ENCODE measurements at regions not wholly inside any gene's neighbourhood (a gene's known extent, or its start where the extent isn't known, plus 50 kb on each side); places are given as distances from the start of the nearest gene placed in this dataset.

DNA sequence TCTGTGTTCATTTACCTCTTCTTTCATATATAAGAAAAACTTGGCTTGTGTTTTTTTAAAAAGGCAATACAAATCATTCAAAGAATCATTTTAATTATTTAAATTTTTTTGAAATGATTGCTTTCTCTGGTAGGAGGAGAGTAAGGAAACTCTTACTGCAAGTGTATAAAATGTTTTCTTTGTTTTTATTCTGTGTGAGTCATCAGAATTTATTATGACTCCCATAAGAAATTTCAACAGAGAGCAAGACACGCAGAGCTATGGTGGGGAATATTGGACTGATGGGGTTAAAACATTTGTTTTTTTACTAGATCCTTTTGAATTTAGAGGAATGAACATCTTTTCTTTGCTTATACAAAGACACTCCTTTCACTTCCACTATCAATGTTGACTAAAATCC is 119.1 kb upstream of the ATXN7L3B start:
- no peak for DNase-seq

DNA sequence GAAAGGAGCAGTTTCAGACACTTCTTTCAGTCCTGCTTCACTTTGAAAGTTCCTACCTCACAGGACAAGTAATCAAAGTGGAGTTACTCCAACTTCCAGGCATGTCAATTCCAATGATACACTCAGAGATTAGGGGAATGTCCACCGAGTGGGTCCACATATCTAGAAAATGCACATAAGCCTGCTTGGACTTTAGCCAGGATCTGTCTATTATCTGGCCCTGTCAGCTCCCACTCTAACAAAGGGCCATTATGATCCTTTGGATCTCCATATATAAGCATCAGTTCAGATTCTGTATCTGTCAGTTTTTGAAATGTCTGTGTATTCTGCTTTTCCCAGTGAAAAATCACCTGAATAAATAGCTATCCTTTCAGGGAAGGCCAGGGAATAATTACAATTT is 112.9 kb upstream of the ATXN7L3B start:
- no peak for DNase-seq

DNA sequence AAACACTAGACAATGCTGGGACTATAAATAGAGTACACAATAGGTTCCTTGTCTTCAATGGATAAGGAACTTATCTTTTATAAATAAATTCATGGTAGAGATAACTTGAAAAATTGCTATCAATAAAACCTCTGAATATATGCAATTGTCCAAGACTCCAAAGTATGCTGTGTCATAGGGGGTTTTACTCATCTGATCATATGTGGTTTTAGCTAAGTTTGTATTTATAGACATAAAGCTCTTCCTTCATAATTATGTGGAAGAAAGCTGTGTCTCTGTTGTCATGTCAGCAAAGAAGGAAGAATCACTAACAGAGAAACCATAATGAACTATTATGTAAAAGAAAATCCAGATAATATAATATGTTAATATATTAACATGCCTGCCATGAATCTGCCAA is 111.5 kb upstream of the ATXN7L3B start:
- no peak for DNase-seq

DNA sequence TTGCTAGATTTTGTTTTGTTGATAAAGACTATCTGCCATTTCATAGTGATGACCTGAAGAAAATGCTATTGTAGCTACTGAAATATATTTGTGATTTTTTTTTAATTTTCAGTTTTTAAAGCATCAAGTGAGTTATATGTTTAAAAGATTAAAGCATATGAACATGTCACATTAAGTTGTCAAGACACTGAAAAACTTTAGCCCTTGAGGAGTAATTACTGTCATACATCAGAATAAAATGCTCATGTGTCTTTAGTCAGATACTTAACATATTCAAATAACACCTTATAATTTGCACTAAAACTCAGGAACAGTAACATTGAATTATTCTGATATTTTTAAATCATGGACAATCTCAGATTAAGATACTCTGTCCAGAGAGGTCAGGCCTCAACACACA is 108.1 kb upstream of the ATXN7L3B start:
- DNase-seq: no peak

DNA sequence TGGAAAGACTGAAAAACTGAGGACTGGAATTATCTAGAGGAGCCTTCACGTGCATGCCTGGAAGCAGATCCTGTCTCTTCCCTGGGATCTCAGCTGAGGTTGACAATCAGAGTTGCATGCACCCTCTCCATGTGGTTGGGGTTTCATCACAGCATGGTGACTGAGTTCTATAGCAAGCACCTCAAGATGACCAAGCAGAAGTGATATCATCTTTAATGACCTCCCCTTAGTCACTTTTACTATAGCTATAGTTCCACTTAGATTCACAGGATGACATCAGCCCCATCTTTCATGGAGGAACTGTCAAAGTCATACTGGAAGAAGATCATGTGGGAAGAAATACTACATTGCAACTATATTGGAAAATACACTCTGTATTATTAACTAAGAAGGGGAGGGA is 105.8 kb upstream of the ATXN7L3B start:
- DNase-seq: no peak

DNA sequence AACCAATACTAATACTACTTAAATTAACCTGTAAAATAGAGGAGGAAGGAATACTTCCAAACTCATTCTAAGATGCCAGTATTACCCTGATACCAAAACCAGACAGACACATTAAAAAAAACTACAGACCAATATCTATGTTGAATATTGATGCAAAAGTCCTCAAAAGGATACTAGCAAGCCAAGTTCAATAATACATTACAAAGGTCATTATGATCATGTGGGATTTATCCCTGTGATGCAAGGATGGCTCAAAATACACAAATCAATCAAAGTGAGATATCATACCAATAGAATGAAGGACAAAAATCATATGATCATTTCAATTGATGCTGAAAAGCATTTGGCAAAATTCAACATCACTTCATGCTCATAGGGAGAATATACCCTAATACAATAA is 97.2 kb upstream of the ATXN7L3B start:
- DNase-seq: no peak

DNA sequence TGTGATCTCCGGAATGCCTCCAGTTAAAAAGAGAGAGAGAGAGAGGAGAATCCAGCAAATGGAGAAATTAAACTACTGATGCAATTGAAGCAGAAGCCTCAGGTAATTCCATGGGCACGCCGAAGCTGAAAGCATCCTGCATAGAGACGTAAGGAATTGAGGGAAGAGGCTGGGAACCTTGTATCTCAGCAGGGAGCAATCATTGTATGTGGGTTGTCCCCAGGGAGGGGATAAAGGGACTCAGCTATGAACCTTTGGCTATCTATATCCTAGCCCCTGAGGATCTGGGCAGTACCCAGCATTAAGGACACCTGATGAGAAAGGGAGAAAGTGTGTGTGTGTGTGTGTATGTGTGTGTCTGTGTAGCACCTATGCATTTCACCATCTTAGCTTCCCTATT is 95.8 kb upstream of the ATXN7L3B start:
- DNase-seq: no peak

DNA sequence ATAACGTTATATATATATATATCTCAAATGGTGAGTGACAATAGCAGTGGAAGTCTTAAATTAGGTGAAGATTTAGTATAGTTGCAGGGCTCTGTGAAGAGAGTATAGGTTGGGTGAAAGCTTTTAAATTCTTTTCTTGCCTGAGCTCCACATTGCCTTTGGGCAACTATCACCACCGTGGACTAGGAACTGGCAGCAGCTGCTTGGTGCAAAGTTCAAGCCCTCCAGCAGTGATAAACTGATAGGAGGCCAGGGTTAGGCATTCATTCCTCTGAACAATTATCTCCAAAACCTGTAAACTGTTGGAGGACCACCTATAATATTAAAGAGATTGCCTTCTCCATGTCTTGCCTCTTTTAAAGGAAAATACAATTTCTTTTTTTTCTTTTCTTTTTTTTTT is 91.2 kb upstream of the ATXN7L3B start:
- no peak for DNase-seq

DNA sequence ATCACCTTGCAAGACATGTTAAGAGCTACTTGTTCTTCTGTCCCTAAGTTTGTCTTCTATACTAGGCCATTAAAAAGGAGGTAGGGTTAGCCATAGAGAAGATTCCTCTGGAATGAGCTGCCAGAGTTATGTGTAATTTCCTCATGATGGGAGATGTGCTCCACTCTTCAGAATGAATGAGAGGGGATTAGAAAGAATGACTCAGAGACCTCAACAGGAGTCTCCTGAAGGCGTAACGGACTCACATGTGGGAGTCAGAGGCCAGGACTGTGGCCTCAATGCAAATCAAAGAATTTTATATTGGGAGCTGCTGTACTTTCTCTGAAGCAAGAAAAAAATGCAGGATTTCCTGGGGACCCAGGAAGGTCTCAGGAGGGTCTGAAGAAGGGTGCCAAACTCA is 87.8 kb upstream of the ATXN7L3B start:
- DNase-seq: no peak

DNA sequence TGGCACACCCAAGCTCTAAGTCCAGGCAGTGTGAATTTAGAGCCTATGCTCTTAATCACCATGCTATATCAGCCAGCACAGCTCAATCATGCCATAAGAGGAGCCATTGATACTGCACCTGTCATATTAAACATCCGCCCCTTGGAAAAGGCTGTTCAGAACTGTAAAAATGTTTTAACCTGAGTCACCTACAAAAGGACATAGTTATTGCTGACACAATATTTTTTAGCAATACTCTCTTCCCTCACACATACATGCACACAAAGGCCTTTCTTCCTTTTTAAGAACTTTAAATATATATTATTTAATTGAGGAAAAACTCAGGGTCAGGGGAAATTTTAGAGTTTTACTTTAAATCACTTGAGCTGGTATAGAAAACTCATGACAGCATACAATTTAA is 83.5 kb upstream of the ATXN7L3B start:
- DNase-seq: no peak

DNA sequence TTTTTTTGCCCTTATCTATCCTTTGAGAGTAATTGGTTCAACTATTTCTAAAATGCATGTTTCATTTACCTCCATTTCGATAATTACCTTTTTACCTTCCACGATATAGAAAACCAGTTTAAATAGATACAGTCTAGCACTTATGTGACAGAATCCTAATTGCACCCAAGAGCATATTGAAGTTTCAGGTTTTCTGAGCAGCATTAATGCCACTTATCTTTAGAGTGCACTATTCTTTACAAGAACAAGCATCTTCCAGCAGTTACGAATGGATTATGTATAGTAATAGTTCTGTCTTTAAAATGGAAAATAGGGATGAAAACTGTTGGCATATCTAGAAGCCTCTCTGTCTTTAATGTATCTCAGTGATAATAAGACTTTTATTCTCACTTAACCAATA is 82.2 kb upstream of the ATXN7L3B start:
- DNase-seq: no peak

DNA sequence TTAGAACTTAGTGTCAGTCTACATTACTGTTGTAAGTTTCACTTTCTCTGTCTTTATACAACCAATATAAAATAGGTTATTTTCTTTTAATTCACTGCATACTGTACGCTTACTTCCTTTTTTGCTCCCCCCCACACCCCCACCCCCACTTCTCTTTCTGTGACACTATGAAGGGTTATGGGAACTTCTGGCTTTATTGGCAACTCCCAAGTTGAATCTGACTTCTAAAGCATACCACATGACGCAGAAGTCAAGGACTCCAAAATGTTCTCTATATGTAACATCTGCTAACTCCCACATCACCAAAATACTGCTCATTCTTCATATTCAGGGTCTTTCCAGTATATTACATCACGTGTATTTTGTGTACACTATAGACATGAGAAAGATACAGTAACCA is 81.2 kb upstream of the ATXN7L3B start:
- DNase-seq: no peak

DNA sequence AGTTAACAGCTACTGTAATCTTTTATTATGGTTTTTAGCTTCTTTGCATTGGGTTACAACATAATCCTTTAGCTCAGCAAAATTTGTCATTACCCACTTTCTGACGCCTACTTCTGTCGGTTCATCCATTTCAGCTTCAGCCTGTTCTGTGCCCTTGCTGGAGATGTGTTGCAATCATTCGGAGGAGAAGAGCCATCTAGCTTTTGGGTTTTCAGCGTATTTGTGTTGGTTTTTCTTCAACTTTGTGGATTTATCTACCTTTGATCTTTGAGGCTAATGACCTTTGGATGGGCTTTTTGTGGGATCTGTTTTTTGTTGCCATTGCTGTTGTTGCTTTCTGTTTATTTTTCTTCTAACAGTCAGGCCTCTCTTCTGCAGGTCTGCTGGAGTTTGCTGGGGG is 69.2 kb upstream of the ATXN7L3B start:
- DNase-seq: no peak

DNA sequence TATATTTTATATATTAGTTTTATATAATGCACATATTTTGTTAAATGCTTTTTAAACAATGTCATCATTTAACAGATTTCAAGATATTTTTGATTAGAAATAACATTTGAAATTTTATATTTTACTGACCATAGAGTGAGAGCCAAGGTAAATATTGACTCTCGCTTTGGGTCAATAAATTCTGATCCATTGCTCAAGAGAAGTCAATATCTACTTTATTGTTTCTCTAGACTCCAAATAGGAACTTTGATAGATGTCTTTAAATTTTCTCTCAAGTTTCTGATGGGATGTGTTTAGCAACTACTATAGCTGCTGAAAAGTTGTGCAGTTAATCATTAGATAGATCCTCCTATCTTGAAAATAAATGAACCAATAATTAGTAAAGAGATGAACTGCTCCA is 61.4 kb upstream of the ATXN7L3B start:
- DNase-seq: no peak

DNA sequence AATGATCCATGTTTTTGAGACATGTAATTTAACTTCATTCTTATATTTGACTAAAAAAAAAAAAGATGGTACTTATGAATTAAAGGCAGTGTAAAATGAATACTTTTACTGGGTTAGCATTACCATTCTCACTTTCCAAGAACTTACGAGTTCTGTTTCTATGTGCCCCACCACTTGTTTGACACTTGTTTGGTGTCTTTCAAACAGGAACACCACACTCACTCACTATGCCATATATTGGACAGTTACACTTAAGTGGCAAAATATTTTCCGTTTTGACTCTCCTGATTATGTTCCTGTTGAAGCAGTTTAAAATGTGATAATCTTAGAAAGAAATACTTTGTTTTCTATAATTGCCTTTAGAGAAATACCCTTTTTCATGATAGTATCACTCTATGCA is 56.6 kb upstream of the ATXN7L3B start:
- DNase-seq: no peak

DNA sequence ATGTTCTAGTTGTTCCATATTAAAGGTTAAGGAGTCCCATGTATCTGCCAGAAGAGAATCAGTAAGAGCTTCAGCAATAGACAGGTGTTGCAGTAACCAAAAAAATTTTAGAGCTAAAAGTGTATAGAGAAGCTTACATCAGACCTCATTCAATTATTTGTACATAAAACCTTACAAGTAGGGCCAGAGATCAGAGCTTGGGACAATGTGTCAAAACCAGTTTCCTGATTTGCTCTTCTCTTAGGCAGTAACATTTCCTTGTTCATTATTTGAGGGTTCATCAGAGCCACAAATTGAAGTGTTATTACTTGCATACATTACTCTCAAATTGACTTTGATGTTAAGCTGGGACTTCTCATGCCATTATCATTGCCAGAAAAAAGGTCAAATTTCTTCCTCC is 55.5 kb upstream of the ATXN7L3B start:
- DNase-seq: no peak

DNA sequence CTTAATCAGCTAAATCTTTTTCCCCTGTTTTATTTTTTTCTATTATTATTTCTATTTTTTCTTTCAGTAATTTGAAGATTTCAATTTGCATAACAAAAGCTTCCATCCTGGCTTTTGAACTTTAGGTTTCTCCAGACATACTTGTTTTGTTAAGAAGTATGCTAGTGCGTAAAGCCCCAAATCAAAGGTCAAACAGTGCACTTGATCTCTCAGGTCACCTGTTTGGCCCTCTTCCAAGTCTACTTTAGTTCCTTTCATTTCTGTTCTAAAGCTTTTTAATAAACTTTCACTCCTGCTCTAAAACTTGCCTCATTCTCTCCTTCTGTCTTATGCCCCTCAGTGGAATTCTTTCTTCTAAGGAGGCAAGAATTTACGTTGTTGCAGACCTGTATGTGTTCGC is 54.6 kb upstream of the ATXN7L3B start:
- DNase-seq: no peak

Data from NCI-H1092 treated with DMSO at 0.1 percent for 48 hours (cell line).